ENCODE measurements at regions not wholly inside any gene's neighbourhood (a gene's known extent, or its start where the extent isn't known, plus 50 kb on each side); places are given as distances from the start of the nearest gene placed in this dataset.

DNA sequence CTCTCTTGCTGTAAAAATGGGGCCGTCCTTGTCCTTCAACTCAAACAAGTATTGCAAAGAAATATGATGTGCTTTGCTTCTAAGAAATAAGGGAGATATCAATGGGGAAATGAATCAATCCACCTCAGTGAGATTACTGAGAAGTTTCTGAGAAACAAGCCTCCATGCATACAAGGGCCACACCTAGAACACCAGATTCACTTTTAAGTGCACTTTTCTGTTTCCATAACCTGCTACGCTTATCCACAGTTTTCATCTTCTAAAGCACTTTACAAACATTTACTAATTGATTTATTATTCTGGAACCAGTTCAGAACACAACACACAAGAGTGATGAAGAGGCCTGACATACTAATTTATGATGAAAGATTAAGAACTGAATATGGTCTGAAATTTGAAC, 54.0 kb upstream of the BOD1L1 start:
- TF ChIP-seq, protein P1, sequence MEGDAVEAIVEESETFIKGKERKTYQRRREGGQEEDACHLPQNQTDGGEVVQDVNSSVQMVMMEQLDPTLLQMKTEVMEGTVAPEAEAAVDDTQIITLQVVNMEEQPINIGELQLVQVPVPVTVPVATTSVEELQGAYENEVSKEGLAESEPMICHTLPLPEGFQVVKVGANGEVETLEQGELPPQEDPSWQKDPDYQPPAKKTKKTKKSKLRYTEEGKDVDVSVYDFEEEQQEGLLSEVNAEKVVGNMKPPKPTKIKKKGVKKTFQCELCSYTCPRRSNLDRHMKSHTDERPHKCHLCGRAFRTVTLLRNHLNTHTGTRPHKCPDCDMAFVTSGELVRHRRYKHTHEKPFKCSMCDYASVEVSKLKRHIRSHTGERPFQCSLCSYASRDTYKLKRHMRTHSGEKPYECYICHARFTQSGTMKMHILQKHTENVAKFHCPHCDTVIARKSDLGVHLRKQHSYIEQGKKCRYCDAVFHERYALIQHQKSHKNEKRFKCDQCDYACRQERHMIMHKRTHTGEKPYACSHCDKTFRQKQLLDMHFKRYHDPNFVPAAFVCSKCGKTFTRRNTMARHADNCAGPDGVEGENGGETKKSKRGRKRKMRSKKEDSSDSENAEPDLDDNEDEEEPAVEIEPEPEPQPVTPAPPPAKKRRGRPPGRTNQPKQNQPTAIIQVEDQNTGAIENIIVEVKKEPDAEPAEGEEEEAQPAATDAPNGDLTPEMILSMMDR (IDR thresholded peaks at IDR 0.05), result no peak
- no peak for TF ChIP-seq POLR2A (IDR thresholded peaks at IDR 0.05)
